ENCODE measurements at regions not wholly inside any gene's neighbourhood (a gene's known extent, or its start where the extent isn't known, plus 50 kb on each side); places are given as distances from the start of the nearest gene placed in this dataset.

GRCh38 chr10:2076528-2076927 lies 339.2 kb upstream of the ADARB2 start:
- Mint-ChIP-seq H3K9me3 (no peaks in the 10 kb centered on the region), H3K4me1 (ENCODE audit: low read depth) (no peaks in the 10 kb centered on the region), H3K36me3 (ENCODE audit: low read depth) (no peaks in the 10 kb centered on the region), H3K27me3 (ENCODE audit: low read depth) (peaks cover 10% of the 10 kb centered on the region), H3K27ac (no peak overlapping the region), H3K4me3 (no peak overlapping the region)
- CTCF ChIA-PET: no interaction called here
- intact Hi-C loops (cut with micrococcal nuclease): loop anchor here (5.0 kb wide), 1 partner anchor 901 kb away; no protein-coding TSS in a partner anchor
- DNase-seq: no peak

- CTCF ChIA-PET: no interaction called here
- H3K27ac Mint-ChIP-seq: no peak overlapping the region
- no peaks in the 10 kb centered on the region for H3K4me1 Mint-ChIP-seq (ENCODE audit: low read depth)
These were observed 329.7 kb upstream of the ADARB2 start for GRCh38 chr10:2067015-2067414.

GRCh38 chr10:2054728-2055127 lies 317.4 kb upstream of the ADARB2 start:
- no peak for DNase-seq
- CTCF ChIA-PET: no interaction called here
- no peaks in the 10 kb centered on the region for H3K4me1 Mint-ChIP-seq (ENCODE audit: low read depth)
- H3K27me3 Mint-ChIP-seq (ENCODE audit: low read depth): no peaks in the 10 kb centered on the region
- intact Hi-C loops (cut with micrococcal nuclease): no loop called here
- H3K9me3 Mint-ChIP-seq: peaks cover 2% of the 10 kb centered on the region
- H3K4me3 Mint-ChIP-seq: no peak overlapping the region
- H3K27ac Mint-ChIP-seq: no peak overlapping the region
- no peaks in the 10 kb centered on the region for H3K36me3 Mint-ChIP-seq (ENCODE audit: low read depth)

More at GRCh38 chr10:2067015-2067414, 329.7 kb upstream of the ADARB2 start:
- H3K36me3 Mint-ChIP-seq (ENCODE audit: low read depth): no peaks in the 10 kb centered on the region
- intact Hi-C loops (cut with micrococcal nuclease): no loop called here
- H3K4me3 Mint-ChIP-seq: no peak overlapping the region
- H3K27me3 Mint-ChIP-seq (ENCODE audit: low read depth): no peaks in the 10 kb centered on the region
- DNase-seq: no peak
- H3K9me3 Mint-ChIP-seq: peaks cover 1% of the 10 kb centered on the region

DNA sequence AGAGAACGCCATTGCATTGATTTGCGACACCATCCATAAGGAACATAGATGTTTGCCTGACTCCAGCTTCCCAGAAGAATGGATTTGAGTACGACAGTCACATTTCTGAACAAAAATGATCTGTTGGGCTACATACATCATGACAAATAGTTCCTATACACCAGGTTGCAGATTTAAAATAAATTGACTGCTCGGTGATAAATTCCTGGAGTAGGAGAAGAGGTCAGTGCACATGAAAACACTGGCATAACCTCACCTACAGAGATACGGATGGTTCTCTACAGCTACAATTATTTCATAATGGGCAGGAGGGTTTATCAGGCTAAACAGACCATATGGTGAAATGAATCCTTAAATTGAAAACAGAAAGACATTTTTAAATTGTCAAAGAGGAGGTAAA lies 316.5 kb upstream of the ADARB2 start:
- intact Hi-C loops (cut with micrococcal nuclease): no loop called here
- CTCF ChIA-PET: no interaction called here
- H3K27me3 Mint-ChIP-seq (ENCODE audit: low read depth): no peaks in the 10 kb centered on the region
- no peak overlapping the region for H3K4me3 Mint-ChIP-seq
- H3K36me3 Mint-ChIP-seq (ENCODE audit: low read depth): no peaks in the 10 kb centered on the region
- H3K9me3 Mint-ChIP-seq: peaks cover 4% of the 10 kb centered on the region
- H3K27ac Mint-ChIP-seq: no peak overlapping the region
- DNase-seq: no peak
- no peaks in the 10 kb centered on the region for H3K4me1 Mint-ChIP-seq (ENCODE audit: low read depth)

GRCh38 chr10:2051108-2051507 lies 313.8 kb upstream of the ADARB2 start:
- peaks cover 9% of the 10 kb centered on the region for H3K9me3 Mint-ChIP-seq
- no peak overlapping the region for H3K27ac Mint-ChIP-seq
- intact Hi-C loops (cut with micrococcal nuclease): no loop called here
- CTCF ChIA-PET: no interaction called here
- H3K27me3 Mint-ChIP-seq (ENCODE audit: low read depth): no peaks in the 10 kb centered on the region
- H3K4me3 Mint-ChIP-seq: no peak overlapping the region
- DNase-seq: no peak
- H3K36me3 Mint-ChIP-seq (ENCODE audit: low read depth): no peaks in the 10 kb centered on the region
- no peaks in the 10 kb centered on the region for H3K4me1 Mint-ChIP-seq (ENCODE audit: low read depth)

- no peaks in the 10 kb centered on the region for H3K36me3 Mint-ChIP-seq (ENCODE audit: low read depth)
- CTCF ChIA-PET: no interaction called here
- intact Hi-C loops (cut with micrococcal nuclease): loop anchor here (1.0 kb wide), 1 partner anchor 111 kb away; no protein-coding TSS in a partner anchor
- H3K4me1 Mint-ChIP-seq (ENCODE audit: low read depth): no peaks in the 10 kb centered on the region
- peaks cover 9% of the 10 kb centered on the region for H3K9me3 Mint-ChIP-seq
- DNase-seq: no peak
- no peak overlapping the region for H3K27ac Mint-ChIP-seq
- no peak overlapping the region for H3K4me3 Mint-ChIP-seq
- H3K27me3 Mint-ChIP-seq (ENCODE audit: low read depth): no peaks in the 10 kb centered on the region
These were observed 312.2 kb upstream of the ADARB2 start for GRCh38 chr10:2049560-2049959.

DNA sequence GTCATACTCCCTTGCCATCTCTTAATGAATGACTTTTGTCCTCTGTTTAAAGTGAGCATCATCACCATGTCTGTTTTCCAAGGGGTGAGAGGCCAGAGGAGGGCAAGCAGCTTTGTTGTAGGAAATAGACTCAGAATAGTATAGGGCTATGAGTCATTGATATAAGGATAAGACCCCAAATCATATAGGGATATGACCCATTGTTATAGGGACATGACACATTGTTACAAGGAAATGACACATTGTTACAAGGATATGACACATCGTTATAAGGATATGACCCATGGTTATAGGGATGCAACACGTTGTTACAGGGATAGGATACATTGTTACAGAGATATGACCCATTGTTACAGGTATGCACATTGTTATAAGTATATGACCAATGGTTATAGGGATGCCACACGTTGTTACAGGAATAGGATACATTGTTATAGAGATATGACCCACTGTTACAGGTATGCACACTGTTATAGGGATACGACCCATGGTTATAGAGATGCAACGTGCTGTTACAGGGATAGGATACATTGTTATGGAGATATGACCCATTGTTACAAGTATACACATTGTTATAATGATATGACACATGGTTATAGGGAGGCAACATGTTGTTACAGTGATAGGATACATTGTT lies 311.1 kb upstream of the ADARB2 start:
- H3K27ac Mint-ChIP-seq: no peak overlapping the region
- CTCF ChIA-PET: no interaction called here
- no peaks in the 10 kb centered on the region for H3K36me3 Mint-ChIP-seq (ENCODE audit: low read depth)
- H3K4me1 Mint-ChIP-seq (ENCODE audit: low read depth): no peaks in the 10 kb centered on the region
- no peaks in the 10 kb centered on the region for H3K27me3 Mint-ChIP-seq (ENCODE audit: low read depth)
- no peak for DNase-seq
- H3K9me3 Mint-ChIP-seq: peaks cover 9% of the 10 kb centered on the region
- no peak overlapping the region for H3K4me3 Mint-ChIP-seq
- intact Hi-C loops (cut with micrococcal nuclease): no loop called here

- H3K27me3 Mint-ChIP-seq (ENCODE audit: low read depth): no peaks in the 10 kb centered on the region
- no peaks in the 10 kb centered on the region for H3K4me1 Mint-ChIP-seq (ENCODE audit: low read depth)
- CTCF ChIA-PET: no interaction called here
- H3K27ac Mint-ChIP-seq: no peak overlapping the region
- peaks cover 9% of the 10 kb centered on the region for H3K9me3 Mint-ChIP-seq
- intact Hi-C loops (cut with micrococcal nuclease): no loop called here
- no peak overlapping the region for H3K4me3 Mint-ChIP-seq
- DNase-seq: no peak
- H3K36me3 Mint-ChIP-seq (ENCODE audit: low read depth): no peaks in the 10 kb centered on the region
These were observed 310.4 kb upstream of the ADARB2 start for GRCh38 chr10:2047679-2048078.

DNA sequence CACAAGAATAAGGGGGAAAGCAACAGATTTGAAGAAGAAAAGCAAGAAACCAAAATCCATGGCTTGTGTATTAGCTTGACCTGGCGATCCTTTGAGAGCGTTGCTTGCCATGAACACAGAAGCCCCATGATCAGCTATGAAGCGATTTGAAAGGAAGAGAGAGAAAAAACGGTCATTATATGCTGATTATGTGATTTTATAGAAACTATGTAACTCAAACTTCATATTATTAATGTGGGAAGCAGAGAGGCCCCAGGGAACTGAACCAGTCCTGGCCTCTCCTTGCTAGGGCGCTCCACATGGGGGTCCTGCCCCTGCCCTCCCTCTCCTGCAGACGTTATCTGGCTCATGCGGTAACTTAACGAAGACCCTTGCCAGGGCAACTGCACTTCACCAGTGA lies 306.1 kb upstream of the ADARB2 start:
- Mint-ChIP-seq H3K9me3 (peaks cover under 1% of the 10 kb centered on the region), H3K4me1 (ENCODE audit: low read depth) (no peaks in the 10 kb centered on the region), H3K27ac (no peak overlapping the region), H3K36me3 (ENCODE audit: low read depth) (no peaks in the 10 kb centered on the region), H3K4me3 (no peak overlapping the region), H3K27me3 (ENCODE audit: low read depth) (peaks cover 3% of the 10 kb centered on the region)
- DNase-seq: no peak
- intact Hi-C loops (cut with micrococcal nuclease): no loop called here
- CTCF ChIA-PET: no interaction called here

- Mint-ChIP-seq H3K27ac (no peak overlapping the region), H3K9me3 (peaks cover 3% of the 10 kb centered on the region), H3K4me3 (no peak overlapping the region), H3K27me3 (ENCODE audit: low read depth) (peaks cover 3% of the 10 kb centered on the region), H3K36me3 (ENCODE audit: low read depth) (no peaks in the 10 kb centered on the region), H3K4me1 (ENCODE audit: low read depth) (no peaks in the 10 kb centered on the region)
- CTCF ChIA-PET: no interaction called here
- DNase-seq: no peak
- intact Hi-C loops (cut with micrococcal nuclease): no loop called here
These were observed 300.7 kb upstream of the ADARB2 start for GRCh38 chr10:2038036-2038435.

GRCh38 chr10:2037246-2037645 lies 299.9 kb upstream of the ADARB2 start:
- H3K4me3 Mint-ChIP-seq: no peak overlapping the region
- H3K9me3 Mint-ChIP-seq: peaks cover 3% of the 10 kb centered on the region
- H3K27ac Mint-ChIP-seq: no peak overlapping the region
- no peak for DNase-seq
- no peaks in the 10 kb centered on the region for H3K36me3 Mint-ChIP-seq (ENCODE audit: low read depth)
- CTCF ChIA-PET: no interaction called here
- intact Hi-C loops (cut with micrococcal nuclease): no loop called here
- H3K27me3 Mint-ChIP-seq (ENCODE audit: low read depth): peaks cover 4% of the 10 kb centered on the region
- H3K4me1 Mint-ChIP-seq (ENCODE audit: low read depth): no peaks in the 10 kb centered on the region

- intact Hi-C loops (cut with micrococcal nuclease): no loop called here
- CTCF ChIA-PET: no interaction called here
- peaks cover 5% of the 10 kb centered on the region for H3K27me3 Mint-ChIP-seq (ENCODE audit: low read depth)
- no peak overlapping the region for H3K27ac Mint-ChIP-seq
- H3K36me3 Mint-ChIP-seq (ENCODE audit: low read depth): no peaks in the 10 kb centered on the region
- DNase-seq: no peak
- no peaks in the 10 kb centered on the region for H3K4me1 Mint-ChIP-seq (ENCODE audit: low read depth)
- H3K9me3 Mint-ChIP-seq: peaks cover 3% of the 10 kb centered on the region
- no peak overlapping the region for H3K4me3 Mint-ChIP-seq
These were observed 298.9 kb upstream of the ADARB2 start for GRCh38 chr10:2036209-2036608.

GRCh38 chr10:2030046-2030445 lies 292.7 kb upstream of the ADARB2 start:
- H3K4me3 Mint-ChIP-seq: no peak overlapping the region
- intact Hi-C loops (cut with micrococcal nuclease): no loop called here
- CTCF ChIA-PET: no interaction called here
- no peak overlapping the region for H3K27ac Mint-ChIP-seq
- H3K36me3 Mint-ChIP-seq (ENCODE audit: low read depth): no peaks in the 10 kb centered on the region
- peaks cover 2% of the 10 kb centered on the region for H3K27me3 Mint-ChIP-seq (ENCODE audit: low read depth)
- DNase-seq: no peak
- peaks cover 1% of the 10 kb centered on the region for H3K9me3 Mint-ChIP-seq
- no peaks in the 10 kb centered on the region for H3K4me1 Mint-ChIP-seq (ENCODE audit: low read depth)

Measured in activated naive CD4-positive, alpha-beta T cell treated with anti-CD3 and anti-CD28 coated beads for 36 hours (primary cell).